ENCODE measurements at regions not wholly inside any gene's neighbourhood (a gene's known extent, or its start where the extent isn't known, plus 50 kb on each side); places are given as distances from the start of the nearest gene placed in this dataset.
"Not testable (repeated sequence)": the region's sequence is repeated elsewhere in the genome, so short reads cannot be mapped to it uniquely, and the experiment has no call there.

DNA sequence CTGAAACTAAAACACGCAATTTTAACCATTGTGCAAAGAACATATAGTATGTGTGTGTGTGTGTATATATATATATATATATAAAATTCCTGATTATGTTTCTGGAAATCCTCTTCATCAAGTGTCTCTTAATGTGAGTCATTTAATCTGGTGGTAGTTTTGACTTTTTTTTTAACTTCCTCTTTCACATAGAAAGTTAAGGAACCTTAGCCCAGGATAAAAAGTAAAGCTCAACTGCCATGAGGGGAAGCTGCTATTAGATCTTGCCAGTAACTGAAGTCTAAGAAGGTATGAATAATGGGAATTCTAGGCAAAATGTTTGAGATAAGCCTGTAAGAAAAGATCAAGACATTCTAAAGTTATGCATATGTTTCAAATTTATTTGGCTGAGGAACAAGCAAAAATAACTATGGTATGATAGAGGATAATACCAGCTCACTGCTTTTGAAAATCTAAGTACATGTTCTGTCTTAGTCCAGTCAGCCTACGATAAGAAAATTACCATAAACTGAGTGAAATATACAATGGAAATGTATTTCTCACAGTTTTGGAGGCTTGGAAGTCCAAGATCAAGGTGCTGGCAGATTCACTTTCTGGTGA, 757.0 kb downstream of the TRAM1L1 start:
- no peak overlapping the region for H3K4me3 ChIP-seq (ENCODE audit: insufficient read depth, low read depth, low read length, poor library complexity, severe bottlenecking)
- no peak overlapping the region for H3K27ac ChIP-seq (ENCODE audit: insufficient read depth, low read length, poor library complexity, severe bottlenecking)
- H3K4me1 ChIP-seq (ENCODE audit: control insufficient read depth, insufficient read depth, low read length, poor library complexity, severe bottlenecking): no peaks in the 10 kb centered on the region
- H3K9me3 ChIP-seq (ENCODE audit: control insufficient read depth, low read length): no peaks in the 10 kb centered on the region
- no peaks in the 10 kb centered on the region for H3K36me3 ChIP-seq (ENCODE audit: control insufficient read depth, insufficient read depth, low read length)
- no peak for DNase-seq
- no peaks in the 10 kb centered on the region for H3K27me3 ChIP-seq (replicated peaks; ENCODE audit: control insufficient read depth, insufficient read depth, low read length, poor library complexity, severe bottlenecking)

GRCh38 chr4:116323606-116324005, 761.8 kb downstream of the TRAM1L1 start:
- no peak overlapping the region for H3K4me3 ChIP-seq (ENCODE audit: insufficient read depth, low read depth, low read length, poor library complexity, severe bottlenecking)
- no peaks in the 10 kb centered on the region for H3K27me3 ChIP-seq (replicated peaks; ENCODE audit: control insufficient read depth, insufficient read depth, low read length, poor library complexity, severe bottlenecking)
- no peak overlapping the region for H3K27ac ChIP-seq (ENCODE audit: insufficient read depth, low read length, poor library complexity, severe bottlenecking)
- no peaks in the 10 kb centered on the region for H3K9me3 ChIP-seq (ENCODE audit: control insufficient read depth, low read length)
- no peaks in the 10 kb centered on the region for H3K36me3 ChIP-seq (ENCODE audit: control insufficient read depth, insufficient read depth, low read length)
- no peaks in the 10 kb centered on the region for H3K4me1 ChIP-seq (ENCODE audit: control insufficient read depth, insufficient read depth, low read length, poor library complexity, severe bottlenecking)
- DNase-seq: no peak

DNA sequence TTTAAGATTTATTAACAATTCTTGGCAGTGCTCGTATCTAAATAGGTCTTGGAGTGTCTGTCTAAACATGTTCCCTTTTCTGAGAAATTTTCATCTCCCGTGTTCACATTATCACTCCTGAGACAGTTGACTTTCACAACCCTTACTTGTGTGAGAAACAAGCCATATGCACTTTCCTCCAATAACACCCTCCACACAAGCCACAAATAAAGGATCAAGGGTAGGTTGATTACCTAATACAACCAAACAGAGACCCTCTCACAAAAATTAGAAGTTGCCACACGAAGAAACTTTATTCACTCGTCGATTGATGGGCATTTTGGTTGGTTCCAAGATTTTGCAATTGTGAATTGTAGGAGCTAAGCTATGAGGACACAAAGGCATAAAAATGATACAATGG, 763.9 kb downstream of the TRAM1L1 start:
- no peaks in the 10 kb centered on the region for H3K27me3 ChIP-seq (replicated peaks; ENCODE audit: control insufficient read depth, insufficient read depth, low read length, poor library complexity, severe bottlenecking)
- no peak overlapping the region for H3K27ac ChIP-seq (ENCODE audit: insufficient read depth, low read length, poor library complexity, severe bottlenecking)
- no peaks in the 10 kb centered on the region for H3K4me1 ChIP-seq (ENCODE audit: control insufficient read depth, insufficient read depth, low read length, poor library complexity, severe bottlenecking)
- no peaks in the 10 kb centered on the region for H3K36me3 ChIP-seq (ENCODE audit: control insufficient read depth, insufficient read depth, low read length)
- no peak overlapping the region for H3K4me3 ChIP-seq (ENCODE audit: insufficient read depth, low read depth, low read length, poor library complexity, severe bottlenecking)
- DNase-seq: no peak
- H3K9me3 ChIP-seq (ENCODE audit: control insufficient read depth, low read length): no peaks in the 10 kb centered on the region

DNA sequence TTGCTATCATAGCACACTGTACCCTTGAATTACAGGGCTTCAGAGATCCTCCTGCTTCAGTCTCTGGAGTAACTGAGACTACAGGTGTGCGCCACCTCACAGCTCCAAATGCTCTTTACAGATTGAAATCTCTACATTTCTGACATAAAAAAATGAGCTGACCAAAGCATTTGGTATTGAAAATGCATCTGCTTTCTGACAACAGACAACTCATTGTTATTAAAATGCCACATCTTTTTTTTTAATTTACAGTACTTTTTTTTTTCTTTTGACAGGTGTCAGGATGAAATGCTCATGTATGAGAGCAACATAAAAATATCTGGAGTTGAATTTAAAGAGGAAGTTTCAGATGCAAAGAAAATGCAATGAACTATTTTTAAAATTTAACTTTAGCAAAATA, 764.5 kb downstream of the TRAM1L1 start:
- H3K9me3 ChIP-seq (ENCODE audit: control insufficient read depth, low read length): no peaks in the 10 kb centered on the region

DNA sequence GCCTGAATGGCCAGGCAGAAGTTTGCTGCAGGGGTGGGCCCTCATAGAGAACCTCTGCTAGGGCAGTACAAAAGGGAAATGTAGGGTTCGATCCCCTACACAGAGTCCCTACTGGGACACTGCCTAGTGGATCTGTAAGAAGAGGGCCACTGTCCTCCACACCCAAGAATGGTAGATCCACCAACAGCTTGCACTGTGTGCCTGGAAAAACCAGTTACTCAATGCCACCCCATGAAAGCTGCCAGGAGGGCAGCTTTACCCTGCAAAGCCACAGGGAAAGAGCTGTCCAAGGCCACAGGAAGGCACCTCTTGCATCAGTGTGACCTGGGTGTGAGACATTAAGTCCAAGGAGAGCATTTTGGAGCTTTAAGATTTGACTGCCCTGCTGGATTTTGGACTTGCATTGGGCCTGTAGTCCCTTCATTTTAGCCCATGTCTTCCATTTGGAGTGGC, 781.6 kb downstream of the TRAM1L1 start:
- Histone ChIP-seq H3K4me3 (ENCODE audit: insufficient read depth, low read depth, low read length, poor library complexity, severe bottlenecking) (no peak overlapping the region), H3K9me3 (ENCODE audit: control insufficient read depth, low read length) (no peaks in the 10 kb centered on the region), H3K4me1 (ENCODE audit: control insufficient read depth, insufficient read depth, low read length, poor library complexity, severe bottlenecking) (no peaks in the 10 kb centered on the region), H3K27ac (ENCODE audit: insufficient read depth, low read length, poor library complexity, severe bottlenecking) (no peak overlapping the region), H3K36me3 (ENCODE audit: control insufficient read depth, insufficient read depth, low read length) (no peaks in the 10 kb centered on the region), H3K27me3 (replicated peaks; ENCODE audit: control insufficient read depth, insufficient read depth, low read length, poor library complexity, severe bottlenecking) (no peaks in the 10 kb centered on the region)
- DNase-seq: no peak

More for the DNA sequence above, 764.5 kb downstream of the TRAM1L1 start:
- H3K27me3 ChIP-seq (replicated peaks; ENCODE audit: control insufficient read depth, insufficient read depth, low read length, poor library complexity, severe bottlenecking): no peaks in the 10 kb centered on the region
- H3K27ac ChIP-seq (ENCODE audit: insufficient read depth, low read length, poor library complexity, severe bottlenecking): no peak overlapping the region
- H3K36me3 ChIP-seq (ENCODE audit: control insufficient read depth, insufficient read depth, low read length): no peaks in the 10 kb centered on the region
- no peak for DNase-seq
- H3K4me1 ChIP-seq (ENCODE audit: control insufficient read depth, insufficient read depth, low read length, poor library complexity, severe bottlenecking): no peaks in the 10 kb centered on the region
- H3K4me3 ChIP-seq (ENCODE audit: insufficient read depth, low read depth, low read length, poor library complexity, severe bottlenecking): no peak overlapping the region

- DNase-seq: no peak
- Histone ChIP-seq H3K27ac (ENCODE audit: insufficient read depth, low read length, poor library complexity, severe bottlenecking) (no peak overlapping the region), H3K4me3 (ENCODE audit: insufficient read depth, low read depth, low read length, poor library complexity, severe bottlenecking) (no peak overlapping the region), H3K36me3 (ENCODE audit: control insufficient read depth, insufficient read depth, low read length) (no peaks in the 10 kb centered on the region), H3K9me3 (ENCODE audit: control insufficient read depth, low read length) (no peaks in the 10 kb centered on the region), H3K4me1 (ENCODE audit: control insufficient read depth, insufficient read depth, low read length, poor library complexity, severe bottlenecking) (no peaks in the 10 kb centered on the region), H3K27me3 (replicated peaks; ENCODE audit: control insufficient read depth, insufficient read depth, low read length, poor library complexity, severe bottlenecking) (no peaks in the 10 kb centered on the region)
Observed at GRCh38 chr4:116302990-116303735, 782.2 kb downstream of the TRAM1L1 start.

DNA sequence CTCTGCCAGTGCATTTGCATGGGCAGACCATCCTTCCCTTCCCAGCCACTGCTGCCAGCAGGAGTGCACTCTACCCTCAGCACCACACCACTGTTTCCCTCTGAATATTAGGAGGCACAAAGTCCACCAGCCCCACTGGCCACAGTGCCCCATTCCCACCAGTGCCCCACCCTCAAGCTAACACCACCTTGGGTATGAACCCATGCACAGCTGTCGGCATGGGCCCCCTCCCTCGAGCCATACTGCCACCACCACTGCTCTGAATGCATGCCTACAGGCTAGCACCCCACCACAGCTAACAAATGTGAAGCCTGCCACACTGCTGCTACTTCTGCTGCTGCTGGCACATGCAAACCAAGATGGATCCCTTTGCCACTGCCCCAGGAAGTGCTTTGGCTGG, 810.4 kb downstream of the TRAM1L1 start:
- no peaks in the 10 kb centered on the region for H3K36me3 ChIP-seq (ENCODE audit: control insufficient read depth, insufficient read depth, low read length)
- H3K27ac ChIP-seq (ENCODE audit: insufficient read depth, low read length, poor library complexity, severe bottlenecking): no peak overlapping the region
- no peak overlapping the region for H3K4me3 ChIP-seq (ENCODE audit: insufficient read depth, low read depth, low read length, poor library complexity, severe bottlenecking)
- no peak for DNase-seq
- H3K4me1 ChIP-seq (ENCODE audit: control insufficient read depth, insufficient read depth, low read length, poor library complexity, severe bottlenecking): no peaks in the 10 kb centered on the region
- H3K27me3 ChIP-seq (replicated peaks; ENCODE audit: control insufficient read depth, insufficient read depth, low read length, poor library complexity, severe bottlenecking): no peaks in the 10 kb centered on the region
- no peaks in the 10 kb centered on the region for H3K9me3 ChIP-seq (ENCODE audit: control insufficient read depth, low read length)

DNA sequence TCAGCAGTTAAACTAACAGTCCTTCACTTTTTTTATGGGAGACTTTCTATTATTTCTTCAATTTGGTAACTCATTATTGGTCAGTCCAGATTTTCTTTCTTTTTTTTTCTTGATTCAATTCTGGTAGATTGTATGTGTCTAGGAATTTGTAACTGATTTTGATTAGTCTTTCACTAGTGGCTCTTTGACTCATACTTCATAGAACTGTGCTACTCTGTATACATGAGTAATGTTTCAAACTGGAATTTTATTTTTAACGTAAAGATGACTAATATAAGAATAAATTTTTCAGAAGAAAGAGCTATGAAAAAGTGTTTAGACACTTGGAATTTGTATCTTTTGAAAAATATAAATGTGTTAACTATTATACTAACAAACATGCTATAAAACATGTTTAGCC, 813.0 kb downstream of the TRAM1L1 start:
- Histone ChIP-seq H3K9me3 (ENCODE audit: control insufficient read depth, low read length) (no peaks in the 10 kb centered on the region), H3K4me3 (ENCODE audit: insufficient read depth, low read depth, low read length, poor library complexity, severe bottlenecking) (no peak overlapping the region), H3K27me3 (replicated peaks; ENCODE audit: control insufficient read depth, insufficient read depth, low read length, poor library complexity, severe bottlenecking) (no peaks in the 10 kb centered on the region), H3K36me3 (ENCODE audit: control insufficient read depth, insufficient read depth, low read length) (no peaks in the 10 kb centered on the region), H3K4me1 (ENCODE audit: control insufficient read depth, insufficient read depth, low read length, poor library complexity, severe bottlenecking) (no peaks in the 10 kb centered on the region), H3K27ac (ENCODE audit: insufficient read depth, low read length, poor library complexity, severe bottlenecking) (no peak overlapping the region)
- no peak for DNase-seq

DNA sequence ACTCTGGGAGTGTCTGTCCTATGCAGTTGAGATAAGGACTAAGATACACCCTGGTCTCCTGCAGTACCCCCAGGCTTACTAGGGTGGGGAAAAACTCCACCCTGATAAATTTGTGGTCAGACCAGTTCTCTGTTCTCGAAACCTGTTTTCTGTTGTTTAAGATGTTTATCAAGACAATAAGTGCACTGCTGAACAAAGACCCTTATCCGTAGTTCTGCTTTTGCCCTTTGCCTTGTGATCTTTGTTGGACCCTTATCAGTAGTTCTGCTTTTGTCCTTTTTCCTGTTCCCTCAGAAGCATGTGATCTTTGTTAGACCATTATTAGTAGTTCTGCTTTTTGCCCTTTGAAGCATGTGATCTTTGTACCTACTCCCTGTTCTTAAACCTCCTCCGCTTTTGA, 824.4 kb downstream of the TRAM1L1 start:
- H3K36me3 ChIP-seq (ENCODE audit: control insufficient read depth, insufficient read depth, low read length); H3K27me3 ChIP-seq (replicated peaks; ENCODE audit: control insufficient read depth, insufficient read depth, low read length, poor library complexity, severe bottlenecking); H3K27ac ChIP-seq (ENCODE audit: insufficient read depth, low read length, poor library complexity, severe bottlenecking); DNase-seq; H3K4me3 ChIP-seq (ENCODE audit: insufficient read depth, low read depth, low read length, poor library complexity, severe bottlenecking); H3K9me3 ChIP-seq (ENCODE audit: control insufficient read depth, low read length); H3K4me1 ChIP-seq (ENCODE audit: control insufficient read depth, insufficient read depth, low read length, poor library complexity, severe bottlenecking): not testable (repeated sequence)

- H3K27ac ChIP-seq (ENCODE audit: insufficient read depth, low read length, poor library complexity, severe bottlenecking): no peak overlapping the region
- H3K4me1 ChIP-seq (ENCODE audit: control insufficient read depth, insufficient read depth, low read length, poor library complexity, severe bottlenecking): no peaks in the 10 kb centered on the region
- DNase-seq: no peak
- H3K36me3 ChIP-seq (ENCODE audit: control insufficient read depth, insufficient read depth, low read length): no peaks in the 10 kb centered on the region
- no peaks in the 10 kb centered on the region for H3K9me3 ChIP-seq (ENCODE audit: control insufficient read depth, low read length)
- no peaks in the 10 kb centered on the region for H3K27me3 ChIP-seq (replicated peaks; ENCODE audit: control insufficient read depth, insufficient read depth, low read length, poor library complexity, severe bottlenecking)
- H3K4me3 ChIP-seq (ENCODE audit: insufficient read depth, low read depth, low read length, poor library complexity, severe bottlenecking): no peak overlapping the region
Observed at GRCh38 chr4:116244771-116245170, 840.6 kb downstream of the TRAM1L1 start.
